ENCODE measurements at regions not wholly inside any gene's neighbourhood (a gene's known extent, or its start where the extent isn't known, plus 50 kb on each side); places are given as distances from the start of the nearest gene placed in this dataset.

DNA sequence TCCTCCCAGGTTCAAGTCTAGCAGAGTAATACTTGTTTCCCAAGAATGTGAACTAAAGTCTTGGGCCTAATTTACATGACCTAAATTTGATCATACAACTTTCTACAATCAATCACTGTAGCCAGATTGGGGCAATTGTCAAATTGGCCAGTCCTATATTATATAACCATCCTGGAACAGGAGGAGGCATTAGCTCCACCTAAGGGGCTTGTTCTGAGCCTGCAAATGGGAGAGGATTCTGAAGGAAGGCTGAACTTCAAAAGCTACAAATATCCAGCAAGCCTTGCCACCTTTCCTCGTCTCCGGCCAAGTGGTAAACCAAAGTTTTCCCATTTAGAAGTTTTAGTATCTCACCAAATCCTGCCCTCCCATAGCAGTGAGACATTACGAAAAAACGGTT is 1289.6 kb upstream of the TENM3 start:
- H3K36me3 ChIP-seq, result no peaks in the 10 kb centered on the region
- H3K4me3 ChIP-seq, result no peak overlapping the region
- no peak overlapping the region for H3K27ac ChIP-seq
- TF ChIP-seq POLR2A (IDR thresholded peaks at IDR 0.05) (no peak), CTCF (IDR thresholded peaks at IDR 0.05 in 8 of 11, conservative IDR thresholded peaks at IDR 0.05 in 3 of 11) (no peak), POLR2AphosphoS5 (IDR thresholded peaks at IDR 0.05) (no peak)
- no peaks in the 10 kb centered on the region for H3K27me3 ChIP-seq (replicated peaks in 1 of 7)
- no peaks in the 10 kb centered on the region for H3K9me3 ChIP-seq
- no peak for DNase-seq
- WGBS, 5 donors, result 81 to 96% (median 85%) methylated on average over 4 of the region's 4 CpGs
- intact Hi-C loops (cut with DNase I; ENCODE audit: low total_unique reads), result no loop called here
- no peaks in the 10 kb centered on the region for H3K4me1 ChIP-seq

DNA sequence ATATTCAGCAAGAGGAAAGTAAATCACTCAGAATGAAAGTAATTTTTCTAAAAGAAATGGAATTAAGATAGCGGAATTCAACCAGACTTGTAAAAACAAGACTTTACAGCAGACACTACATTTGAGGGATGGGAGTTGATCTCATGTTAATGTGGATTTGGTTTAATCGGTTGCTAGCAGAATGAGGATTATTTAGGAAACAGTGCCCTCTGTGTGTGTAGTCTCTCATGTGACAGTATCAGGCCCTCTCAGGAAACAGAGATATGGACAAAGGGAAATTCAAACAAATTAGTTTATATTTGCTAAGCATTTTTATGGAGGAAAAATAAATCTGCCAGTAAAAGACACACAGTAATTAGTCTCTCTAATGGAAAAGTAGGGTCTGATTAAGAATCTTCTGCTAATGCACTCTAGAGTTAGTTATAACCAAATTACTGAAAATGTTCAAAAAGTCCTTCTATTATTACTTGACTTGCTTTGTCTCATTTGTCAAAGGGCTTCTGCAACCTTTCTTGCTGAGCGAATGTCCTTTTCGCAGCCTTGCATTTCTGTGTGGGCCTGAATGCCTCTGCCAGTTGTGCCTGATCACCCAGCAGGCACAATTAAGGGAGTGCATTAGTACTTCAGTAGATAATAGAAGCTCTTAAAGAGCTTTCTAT is 1282.3 kb upstream of the TENM3 start:
- 73 to 80% (median 77%) methylated on average over 4 of the region's 4 CpGs for WGBS, 5 donors
- Histone ChIP-seq H3K4me3 (no peak overlapping the region), H3K27me3 (replicated peaks in 1 of 7) (no peaks in the 10 kb centered on the region), H3K9me3 (no peaks in the 10 kb centered on the region), H3K36me3 (no peaks in the 10 kb centered on the region), H3K4me1 (no peaks in the 10 kb centered on the region), H3K27ac (no peak overlapping the region)
- TF ChIP-seq POLR2A (IDR thresholded peaks at IDR 0.05), result no peak
- no peak for TF ChIP-seq CTCF (IDR thresholded peaks at IDR 0.05 in 8 of 11, conservative IDR thresholded peaks at IDR 0.05 in 3 of 11)
- TF ChIP-seq POLR2AphosphoS5 (IDR thresholded peaks at IDR 0.05), result no peak
- intact Hi-C loops (cut with DNase I; ENCODE audit: low total_unique reads), result no loop called here
- no peak for DNase-seq

- H3K4me1 ChIP-seq, result no peaks in the 10 kb centered on the region
- TF ChIP-seq POLR2AphosphoS5 (IDR thresholded peaks at IDR 0.05), result no peak
- TF ChIP-seq CTCF (IDR thresholded peaks at IDR 0.05 in 8 of 11, conservative IDR thresholded peaks at IDR 0.05 in 3 of 11), result no peak
- no peak for TF ChIP-seq POLR2A (IDR thresholded peaks at IDR 0.05)
- no peaks in the 10 kb centered on the region for H3K27me3 ChIP-seq (replicated peaks in 1 of 7)
- intact Hi-C loops (cut with DNase I; ENCODE audit: low total_unique reads), result no loop called here
- no peak overlapping the region for H3K27ac ChIP-seq
- H3K9me3 ChIP-seq, result no peaks in the 10 kb centered on the region
- H3K4me3 ChIP-seq, result no peak overlapping the region
- WGBS, 5 donors, result 71 to 78% (median 72%) methylated on average over 3 of the region's 3 CpGs
- no peak for DNase-seq
- H3K36me3 ChIP-seq, result no peaks in the 10 kb centered on the region
These were observed 1280.9 kb upstream of the TENM3 start for GRCh38 chr4:180962268-180962667.

DNA sequence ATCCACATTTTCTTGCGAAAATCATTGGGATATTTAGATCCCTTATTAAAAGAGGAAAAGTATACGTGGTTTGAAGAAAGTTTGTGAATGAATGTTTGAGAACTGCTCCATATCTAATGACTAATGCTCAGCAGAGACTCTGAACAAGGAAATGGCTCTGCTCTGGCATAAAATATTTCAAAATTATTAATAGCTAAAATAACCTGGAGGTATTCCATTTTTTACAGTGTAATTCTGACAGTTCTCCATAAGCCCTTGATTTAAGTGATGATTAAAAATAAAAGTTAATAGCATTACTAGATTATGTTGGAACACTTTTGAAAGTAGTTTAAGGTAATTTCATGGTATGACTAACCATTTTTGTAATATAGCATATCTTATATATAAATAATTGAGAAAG is 1276.9 kb upstream of the TENM3 start:
- H3K4me3 ChIP-seq, result no peak overlapping the region
- H3K36me3 ChIP-seq, result no peaks in the 10 kb centered on the region
- H3K27ac ChIP-seq, result no peak overlapping the region
- no peak for TF ChIP-seq POLR2A (IDR thresholded peaks at IDR 0.05)
- TF ChIP-seq CTCF (IDR thresholded peaks at IDR 0.05 in 8 of 11, conservative IDR thresholded peaks at IDR 0.05 in 3 of 11), result no peak
- WGBS, 5 donors, result 79 to 94% (median 87%) methylated on average over 2 of the region's 2 CpGs
- no peaks in the 10 kb centered on the region for H3K4me1 ChIP-seq
- no peak for DNase-seq
- H3K9me3 ChIP-seq, result peaks cover 0 to 3% (median 0%) of the 10 kb centered on the region in 8 donors
- H3K27me3 ChIP-seq (replicated peaks in 1 of 7), result no peaks in the 10 kb centered on the region
- intact Hi-C loops (cut with DNase I; ENCODE audit: low total_unique reads), result no loop called here
